Astrocyte of the spinal cord (primary cell): ENCODE measurements at regions not wholly inside any gene's neighbourhood (a gene's known extent, or its start where the extent isn't known, plus 50 kb on each side); places are given as distances from the start of the nearest gene placed in this dataset.

Source experiments
- DNase-seq: peaks from one replicate; pipeline ENCODE4 v3.0.0; 2011; ENCODE audit warnings: low read depth, low spot score
- H3K4me3 ChIP-seq: 2 replicates; pipeline ENCODE4 v1.5.1; 2011; ENCODE audit warnings: low read depth, mild to moderate bottlenecking, low read length, moderate library complexity
- in situ Hi-C: cut with HindIII; loops from 2 replicates; pipeline ENCODE4 v1.10.0; 2017; ENCODE audit warnings: low sequenced_read_pairs
- TF ChIP-seq, protein P1 (sequence below): IDR thresholded peaks from 2 replicates; pipeline ENCODE4 v1.5.1; 2012; ENCODE audit warnings: low read depth, mild to moderate bottlenecking, low read length, inconsistent platforms

GRCh38 chr9:28934111-28934510, 1360.8 kb upstream of the C9orf72 start:
- TF ChIP-seq, protein P1, sequence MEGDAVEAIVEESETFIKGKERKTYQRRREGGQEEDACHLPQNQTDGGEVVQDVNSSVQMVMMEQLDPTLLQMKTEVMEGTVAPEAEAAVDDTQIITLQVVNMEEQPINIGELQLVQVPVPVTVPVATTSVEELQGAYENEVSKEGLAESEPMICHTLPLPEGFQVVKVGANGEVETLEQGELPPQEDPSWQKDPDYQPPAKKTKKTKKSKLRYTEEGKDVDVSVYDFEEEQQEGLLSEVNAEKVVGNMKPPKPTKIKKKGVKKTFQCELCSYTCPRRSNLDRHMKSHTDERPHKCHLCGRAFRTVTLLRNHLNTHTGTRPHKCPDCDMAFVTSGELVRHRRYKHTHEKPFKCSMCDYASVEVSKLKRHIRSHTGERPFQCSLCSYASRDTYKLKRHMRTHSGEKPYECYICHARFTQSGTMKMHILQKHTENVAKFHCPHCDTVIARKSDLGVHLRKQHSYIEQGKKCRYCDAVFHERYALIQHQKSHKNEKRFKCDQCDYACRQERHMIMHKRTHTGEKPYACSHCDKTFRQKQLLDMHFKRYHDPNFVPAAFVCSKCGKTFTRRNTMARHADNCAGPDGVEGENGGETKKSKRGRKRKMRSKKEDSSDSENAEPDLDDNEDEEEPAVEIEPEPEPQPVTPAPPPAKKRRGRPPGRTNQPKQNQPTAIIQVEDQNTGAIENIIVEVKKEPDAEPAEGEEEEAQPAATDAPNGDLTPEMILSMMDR = no peak
- no peak overlapping the region for H3K4me3 ChIP-seq
- in situ Hi-C loops = no loop called here
- DNase-seq = no peak

- no peak overlapping the region for H3K4me3 ChIP-seq
- TF ChIP-seq, protein P1 = no peak
- no peak for DNase-seq
- in situ Hi-C loops = no loop called here
Measured at GRCh38 chr9:28938981-28939380, 1365.7 kb upstream of the C9orf72 start.

DNA sequence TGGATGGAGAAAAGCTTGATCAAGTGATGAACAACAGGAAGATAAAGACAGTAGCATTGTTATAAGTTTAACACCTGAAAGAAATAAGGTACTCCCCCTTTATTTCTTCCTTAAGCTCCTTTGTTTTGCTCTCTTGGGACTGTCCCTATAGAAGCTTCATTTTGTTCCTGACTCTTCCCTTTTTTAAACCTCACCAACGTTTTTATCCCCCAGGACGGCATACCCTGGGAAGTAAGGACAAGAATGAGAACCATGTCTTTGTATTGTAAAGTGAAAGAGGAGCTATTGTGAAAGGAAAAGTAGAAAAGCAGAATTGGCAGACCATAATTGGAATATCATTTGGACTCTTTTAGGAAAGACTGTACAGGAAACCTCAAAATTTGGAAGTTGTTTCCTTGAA, 1368.6 kb upstream of the C9orf72 start:
- in situ Hi-C loops = no loop called here
- H3K4me3 ChIP-seq = no peak overlapping the region
- TF ChIP-seq, protein P1 = no peak
- no peak for DNase-seq

DNA sequence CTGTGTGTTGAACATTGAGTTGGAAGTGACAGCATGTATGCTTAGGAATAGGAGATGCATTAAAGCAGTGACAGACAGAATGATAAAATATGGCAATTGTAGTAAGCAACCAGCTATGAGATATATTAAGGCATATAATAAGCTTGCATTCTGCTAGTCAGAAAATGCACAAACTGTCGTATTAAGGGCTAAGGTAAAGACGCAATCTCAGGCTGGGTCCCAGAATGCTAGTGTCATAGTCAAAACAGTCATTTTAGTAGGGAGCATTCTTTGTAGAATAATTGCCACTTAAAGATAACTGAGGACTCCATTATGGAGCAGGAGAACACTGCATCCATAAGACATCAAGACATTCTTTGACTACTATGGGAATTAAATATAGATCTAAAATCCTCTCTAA, 1369.7 kb upstream of the C9orf72 start:
- TF ChIP-seq, protein P1 = no peak
- H3K4me3 ChIP-seq = no peak overlapping the region
- in situ Hi-C loops = no loop called here
- DNase-seq = no peak

DNA sequence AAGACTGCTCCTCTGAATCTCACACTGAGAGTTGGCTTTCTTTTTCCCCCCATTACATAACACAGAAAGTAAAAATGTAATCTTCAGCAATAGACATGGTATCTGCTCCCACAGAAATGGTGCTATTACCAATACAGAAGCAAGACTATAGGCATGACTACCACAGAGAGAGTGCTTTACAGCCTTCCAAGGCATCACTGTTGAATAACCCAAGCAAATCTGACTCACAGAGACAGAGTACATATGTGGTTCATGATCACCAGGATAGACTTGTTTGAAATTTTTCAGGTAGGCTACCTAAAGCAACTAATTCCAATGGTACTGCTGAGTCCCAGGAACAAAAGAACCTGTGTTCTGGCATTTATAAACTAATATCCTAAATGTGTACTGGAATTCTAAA, 1373.4 kb upstream of the C9orf72 start:
- TF ChIP-seq, protein P1 = no peak
- no peak overlapping the region for H3K4me3 ChIP-seq
- no peak for DNase-seq
- in situ Hi-C loops = no loop called here

GRCh38 chr9:28951945-28952344, 1378.7 kb upstream of the C9orf72 start:
- in situ Hi-C loops = no loop called here
- no peak overlapping the region for H3K4me3 ChIP-seq
- peak; percentile 1 for DNase-seq
- TF ChIP-seq, protein P1 = peak; percentile 35
